MM.1S (cell line): ENCODE measurements at regions not wholly inside any gene's neighbourhood (a gene's known extent, or its start where the extent isn't known, plus 50 kb on each side); places are given as distances from the start of the nearest gene placed in this dataset.

Source experiments
- CTCF ChIP-seq: fragments of 300-600 bp; sonication (generic); IDR thresholded peaks from 2 replicates; pipeline ENCODE4 v1.5.1; 2016; ENCODE audit warnings: antibody characterized with exemption, low read length, mixed read lengths
- EZH2 ChIP-seq: fragments of 300-600 bp; sonication (generic); optimal IDR thresholded peaks from 2 replicates; pipeline ENCODE3; 2017; ENCODE audit warnings: low read depth, mild to moderate bottlenecking, antibody characterized with exemption, low read length, mixed read lengths
- EZH2phosphoT487 ChIP-seq: fragments of 300-600 bp; sonication (generic); IDR thresholded peaks from 2 replicates; pipeline ENCODE4 v1.6.1; 2018; ENCODE audit warnings: antibody characterized with exemption, low read length

GRCh38 chr11:97537407-97538150 is 1147.8 kb downstream of the JRKL start:
- TF ChIP-seq CTCF = no peak
- TF ChIP-seq EZH2 = no peak
- TF ChIP-seq EZH2phosphoT487 = no peak
